ENCODE measurements at regions not wholly inside any gene's neighbourhood (a gene's known extent, or its start where the extent isn't known, plus 50 kb on each side); places are given as distances from the start of the nearest gene placed in this dataset.
"Not testable (repeated sequence)": the region's sequence is repeated elsewhere in the genome, so short reads cannot be mapped to it uniquely, and the experiment has no call there.

DNA sequence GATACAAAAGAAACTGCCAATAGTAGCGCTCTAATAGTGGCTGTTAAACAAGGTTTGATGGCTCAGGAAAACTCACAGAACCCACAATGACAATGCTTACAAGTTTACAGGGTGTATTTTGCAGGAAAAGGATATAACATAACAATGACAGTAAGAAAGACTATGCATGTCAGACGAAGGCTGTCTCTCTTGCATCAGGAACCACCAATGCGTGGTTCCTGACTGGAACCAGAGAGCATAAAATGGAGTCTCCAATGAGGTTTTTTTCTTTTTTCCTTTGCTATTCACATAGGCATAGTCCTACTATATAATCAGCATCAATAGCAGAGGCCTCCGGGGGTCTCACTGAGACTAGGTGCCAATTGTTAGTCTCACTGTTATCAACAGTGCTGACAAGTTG is 120.4 kb upstream of the STEAP1 start:
- Histone ChIP-seq H3K27ac (no peak overlapping the region), H3K9me3 (no peaks in the 10 kb centered on the region), H3K4me1 (replicated peaks) (no peaks in the 10 kb centered on the region), H3K4me3 (no peak overlapping the region), H3K27me3 (replicated peaks; ENCODE audit: insufficient read depth) (no peaks in the 10 kb centered on the region), H3K36me3 (no peaks in the 10 kb centered on the region)
- WGBS: 81% methylated on average over 4 of the region's 4 CpGs
- DNase-seq (ENCODE audit: low spot score): no peak
- TF ChIP-seq, protein P1, sequence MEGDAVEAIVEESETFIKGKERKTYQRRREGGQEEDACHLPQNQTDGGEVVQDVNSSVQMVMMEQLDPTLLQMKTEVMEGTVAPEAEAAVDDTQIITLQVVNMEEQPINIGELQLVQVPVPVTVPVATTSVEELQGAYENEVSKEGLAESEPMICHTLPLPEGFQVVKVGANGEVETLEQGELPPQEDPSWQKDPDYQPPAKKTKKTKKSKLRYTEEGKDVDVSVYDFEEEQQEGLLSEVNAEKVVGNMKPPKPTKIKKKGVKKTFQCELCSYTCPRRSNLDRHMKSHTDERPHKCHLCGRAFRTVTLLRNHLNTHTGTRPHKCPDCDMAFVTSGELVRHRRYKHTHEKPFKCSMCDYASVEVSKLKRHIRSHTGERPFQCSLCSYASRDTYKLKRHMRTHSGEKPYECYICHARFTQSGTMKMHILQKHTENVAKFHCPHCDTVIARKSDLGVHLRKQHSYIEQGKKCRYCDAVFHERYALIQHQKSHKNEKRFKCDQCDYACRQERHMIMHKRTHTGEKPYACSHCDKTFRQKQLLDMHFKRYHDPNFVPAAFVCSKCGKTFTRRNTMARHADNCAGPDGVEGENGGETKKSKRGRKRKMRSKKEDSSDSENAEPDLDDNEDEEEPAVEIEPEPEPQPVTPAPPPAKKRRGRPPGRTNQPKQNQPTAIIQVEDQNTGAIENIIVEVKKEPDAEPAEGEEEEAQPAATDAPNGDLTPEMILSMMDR (IDR thresholded peaks at IDR 0.05): no peak
- TF ChIP-seq POLR2AphosphoS5 (IDR thresholded peaks at IDR 0.05): no peak
- no peak for TF ChIP-seq POLR2A (IDR thresholded peaks at IDR 0.05)
- intact Hi-C loops (cut with DNase I): no loop called here

GRCh38 chr7:90053094-90053493 is 101.2 kb upstream of the STEAP1 start:
- TF ChIP-seq, protein P1 (IDR thresholded peaks at IDR 0.05): no peak
- TF ChIP-seq POLR2A (IDR thresholded peaks at IDR 0.05) (no peak), POLR2AphosphoS5 (IDR thresholded peaks at IDR 0.05) (no peak)
- WGBS: 91% methylated on average over 3 of the region's 3 CpGs
- H3K36me3 ChIP-seq: no peaks in the 10 kb centered on the region
- H3K4me3 ChIP-seq: no peak overlapping the region
- intact Hi-C loops (cut with DNase I): no loop called here
- H3K27me3 ChIP-seq (replicated peaks; ENCODE audit: insufficient read depth): no peaks in the 10 kb centered on the region
- no peaks in the 10 kb centered on the region for H3K4me1 ChIP-seq (replicated peaks)
- H3K27ac ChIP-seq: no peak overlapping the region
- H3K9me3 ChIP-seq: no peaks in the 10 kb centered on the region
- no peak for DNase-seq (ENCODE audit: low spot score)

GRCh38 chr7:90061077-90061476 is 93.2 kb upstream of the STEAP1 start:
- no peak overlapping the region for H3K4me3 ChIP-seq
- no peaks in the 10 kb centered on the region for H3K9me3 ChIP-seq
- 16% methylated on average over 2 of the region's 2 CpGs for WGBS
- no peak for DNase-seq (ENCODE audit: low spot score)
- TF ChIP-seq, protein P1 (IDR thresholded peaks at IDR 0.05): no peak
- TF ChIP-seq POLR2AphosphoS5 (IDR thresholded peaks at IDR 0.05): no peak
- TF ChIP-seq POLR2A (IDR thresholded peaks at IDR 0.05): no peak
- H3K4me1 ChIP-seq (replicated peaks): no peaks in the 10 kb centered on the region
- no peaks in the 10 kb centered on the region for H3K27me3 ChIP-seq (replicated peaks; ENCODE audit: insufficient read depth)
- intact Hi-C loops (cut with DNase I): no loop called here
- H3K36me3 ChIP-seq: no peaks in the 10 kb centered on the region
- H3K27ac ChIP-seq: no peak overlapping the region

GRCh38 chr7:90064370-90064769 is 89.9 kb upstream of the STEAP1 start:
- H3K9me3 ChIP-seq: no peaks in the 10 kb centered on the region
- no peaks in the 10 kb centered on the region for H3K36me3 ChIP-seq
- no peak overlapping the region for H3K27ac ChIP-seq
- TF ChIP-seq, protein P1 (IDR thresholded peaks at IDR 0.05): no peak
- TF ChIP-seq POLR2AphosphoS5 (IDR thresholded peaks at IDR 0.05) (no peak), POLR2A (IDR thresholded peaks at IDR 0.05) (no peak)
- no peak overlapping the region for H3K4me3 ChIP-seq
- intact Hi-C loops (cut with DNase I): no loop called here
- H3K27me3 ChIP-seq (replicated peaks; ENCODE audit: insufficient read depth): no peaks in the 10 kb centered on the region
- 69% methylated on average over 2 of the region's 2 CpGs for WGBS
- no peak for DNase-seq (ENCODE audit: low spot score)
- no peaks in the 10 kb centered on the region for H3K4me1 ChIP-seq (replicated peaks)

GRCh38 chr7:90067171-90067570 is 87.1 kb upstream of the STEAP1 start:
- no peak overlapping the region for H3K4me3 ChIP-seq
- no peak overlapping the region for H3K27ac ChIP-seq
- TF ChIP-seq POLR2AphosphoS5 (IDR thresholded peaks at IDR 0.05) (no peak), POLR2A (IDR thresholded peaks at IDR 0.05) (no peak)
- TF ChIP-seq, protein P1 (IDR thresholded peaks at IDR 0.05): no peak
- H3K4me1 ChIP-seq (replicated peaks): no peaks in the 10 kb centered on the region
- H3K36me3 ChIP-seq: no peaks in the 10 kb centered on the region
- intact Hi-C loops (cut with DNase I): no loop called here
- WGBS: 11% methylated on average over 5 of the region's 5 CpGs
- H3K27me3 ChIP-seq (replicated peaks; ENCODE audit: insufficient read depth): no peaks in the 10 kb centered on the region
- DNase-seq (ENCODE audit: low spot score): no peak
- no peaks in the 10 kb centered on the region for H3K9me3 ChIP-seq

DNA sequence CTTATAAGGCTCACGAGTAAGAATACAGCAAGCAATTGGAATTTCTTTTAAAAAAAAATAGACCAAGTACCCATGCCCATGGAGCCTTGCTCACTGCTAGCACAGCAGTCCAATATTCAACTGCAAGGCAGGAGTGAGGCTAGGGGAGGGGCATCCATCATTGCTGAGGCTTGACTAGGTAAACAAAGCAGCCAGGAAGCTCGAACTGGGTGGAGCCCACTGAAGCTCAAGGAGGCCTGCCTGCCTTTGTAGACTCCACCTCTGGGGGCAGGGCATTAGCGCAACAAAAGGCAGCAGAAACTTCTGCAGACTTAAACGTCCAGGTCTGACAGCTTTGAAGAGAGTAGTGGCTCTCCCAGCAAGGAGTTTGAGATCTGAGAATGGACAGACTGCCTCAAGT is 84.0 kb upstream of the STEAP1 start:
- WGBS: 42% methylated on average over 4 of the region's 4 CpGs
- DNase-seq (ENCODE audit: low spot score); H3K27me3 ChIP-seq (replicated peaks; ENCODE audit: insufficient read depth); intact Hi-C loops (cut with DNase I); H3K36me3 ChIP-seq; H3K27ac ChIP-seq; H3K4me3 ChIP-seq; H3K9me3 ChIP-seq; H3K4me1 ChIP-seq (replicated peaks): not testable (repeated sequence)

Data from prostate gland (tissue), 2 donors.